ENCODE measurements at regions not wholly inside any gene's neighbourhood (a gene's known extent, or its start where the extent isn't known, plus 50 kb on each side); places are given as distances from the start of the nearest gene placed in this dataset.

DNA sequence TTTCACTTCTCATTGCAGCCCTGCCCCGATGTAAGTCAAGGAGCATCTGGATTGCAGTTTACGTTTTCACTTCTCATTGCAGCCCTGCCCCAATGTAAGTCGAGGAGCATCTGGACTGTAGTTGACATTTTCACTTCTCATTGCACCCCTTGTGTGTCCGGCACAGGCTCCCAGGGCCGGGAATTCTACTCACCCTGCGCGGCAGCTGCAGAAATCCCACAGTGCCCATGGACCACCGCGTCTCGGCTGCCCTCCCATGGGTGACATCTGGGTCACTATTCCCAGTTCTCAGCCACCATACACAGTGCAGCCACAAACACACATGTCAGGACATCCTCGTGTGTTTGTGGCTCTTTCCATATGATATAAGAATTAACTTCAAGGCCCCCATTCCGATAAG is 378.5 kb downstream of the ADGRD1 start:
- TF ChIP-seq, protein P1, sequence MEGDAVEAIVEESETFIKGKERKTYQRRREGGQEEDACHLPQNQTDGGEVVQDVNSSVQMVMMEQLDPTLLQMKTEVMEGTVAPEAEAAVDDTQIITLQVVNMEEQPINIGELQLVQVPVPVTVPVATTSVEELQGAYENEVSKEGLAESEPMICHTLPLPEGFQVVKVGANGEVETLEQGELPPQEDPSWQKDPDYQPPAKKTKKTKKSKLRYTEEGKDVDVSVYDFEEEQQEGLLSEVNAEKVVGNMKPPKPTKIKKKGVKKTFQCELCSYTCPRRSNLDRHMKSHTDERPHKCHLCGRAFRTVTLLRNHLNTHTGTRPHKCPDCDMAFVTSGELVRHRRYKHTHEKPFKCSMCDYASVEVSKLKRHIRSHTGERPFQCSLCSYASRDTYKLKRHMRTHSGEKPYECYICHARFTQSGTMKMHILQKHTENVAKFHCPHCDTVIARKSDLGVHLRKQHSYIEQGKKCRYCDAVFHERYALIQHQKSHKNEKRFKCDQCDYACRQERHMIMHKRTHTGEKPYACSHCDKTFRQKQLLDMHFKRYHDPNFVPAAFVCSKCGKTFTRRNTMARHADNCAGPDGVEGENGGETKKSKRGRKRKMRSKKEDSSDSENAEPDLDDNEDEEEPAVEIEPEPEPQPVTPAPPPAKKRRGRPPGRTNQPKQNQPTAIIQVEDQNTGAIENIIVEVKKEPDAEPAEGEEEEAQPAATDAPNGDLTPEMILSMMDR (IDR thresholded peaks at IDR 0.05; ENCODE audit: poor library complexity) = no peak
- TF ChIP-seq EZH2 (IDR thresholded peaks at IDR 0.05; ENCODE audit: borderline replicate concordance) = no peak
- no peak for TF ChIP-seq EZH2phosphoT487 (IDR thresholded peaks at IDR 0.05; ENCODE audit: low read depth, severe bottlenecking, unreplicated experiment)
